Heart right ventricle (tissue), 16 donors: ENCODE measurements at regions not wholly inside any gene's neighbourhood (a gene's known extent, or its start where the extent isn't known, plus 50 kb on each side); places are given as distances from the start of the nearest gene placed in this dataset.

ENCODE experiments used
- ATAC-seq, 8 donors: fragments of 200-7000 bp; cut with Tn5 transposase; one replicate each; pipeline ENCODE4 v1.9.1; 2020; ENCODE audit warnings: mild to moderate bottlenecking in 8 of 8, moderate library complexity in 8 of 8, moderate number of reproducible peaks in 1 of 8
- DNase-seq, 2 donors: peaks; one replicate each; pipeline ENCODE4 v3.0.0-alpha.2; 2020
- H3K27ac ChIP-seq, 10 donors: fragments of 200-600 bp; sonication (generic) in 2 of 10; one replicate each; pipeline versions ENCODE4 v1.5.0 to v1.8.0; 2020 to 2022; ENCODE audit warnings: mild to moderate bottlenecking in 3 of 10
- H3K27me3 ChIP-seq, 7 donors: fragments of 200-600 bp; one replicate each; pipeline ENCODE4 v1.8.0; 2021 to 2022; ENCODE audit warnings: mild to moderate bottlenecking in 2 of 7
- H3K36me3 ChIP-seq, 9 donors: fragments of 200-600 bp; sonication (generic) in 1 of 9; one replicate each; pipeline versions ENCODE4 v1.5.0 to v1.8.0; 2020 to 2022; ENCODE audit warnings: mild to moderate bottlenecking in 2 of 9
- H3K4me1 ChIP-seq, 9 donors: fragments of 200-600 bp; sonication (generic) in 1 of 9; one replicate each; pipeline versions ENCODE4 v1.5.0 to v1.8.0; 2020 to 2022; ENCODE audit warnings: mild to moderate bottlenecking in 4 of 9
- H3K4me3 ChIP-seq, 10 donors: fragments of 200-600 bp; sonication (generic) in 2 of 10; one replicate each; pipeline versions ENCODE4 v1.5.0 to v1.8.0; 2020 to 2022; ENCODE audit warnings: mild to moderate bottlenecking in 7 of 10, moderate library complexity in 2 of 10
- H3K9me3 ChIP-seq, 11 donors: fragments of 200-600 bp in 10 of 11; sonication (generic) in 2 of 11; one replicate each; pipeline versions ENCODE4 v1.5.0 to v1.8.0; 2013 to 2022; ENCODE audit warnings: mild to moderate bottlenecking in 2 of 11, control low read depth in 1 of 11, moderate library complexity in 1 of 11
- WGBS, 2 donors: extraction: QIAGEN DNeasy Blood & Tissue Kit; methylation state at CpG; one replicate each; pipeline ENCODE4 v1.1.7; 2013; ENCODE audit warnings: inconsistent platforms in 1 of 2; 5-methylcytosine and 5-hydroxymethylcytosine counted together
- intact Hi-C, 10 donors: fragments of 100-400 bp; cut with DNase I; formaldehyde crosslinking; loops; one replicate each; pipeline versions ENCODE4 v1.11.1 to v1.14.2; 2022
- TF ChIP-seq, protein P1 (sequence below), 9 donors: fragments of 200-600 bp; sonication (generic) in 2 of 9; IDR thresholded peaks; one replicate each; pipeline versions ENCODE4 v1.5.0 to v1.8.0; 2021 to 2022; ENCODE audit warnings: antibody characterized with exemption in 9 of 9, mild to moderate bottlenecking in 5 of 9, moderate library complexity in 1 of 9
- donor health status: Arrhythmogenic right ventricular cardiomyopathy.
- donor health status: ischemic (EF 13 %, LVEDD 7.1; RV severe dilation, severe dysfunction).
- donor health status: healthy with polysubstance abuse.
- donor health status: DM: no; HTN: yes; CAD: no.
- donor health status: DM: no; HTN: no; CAD: no.
- donor health status: ischemic (EF 25% LVEDD 6.9; RV normal size, moderate dysfunction).
- donor health status: ischemic (EF 25% LVEDD 5.7; RV mildly dilated, moderate dysfunction).
- donor health status: healthy.
- donor health status: DM: yes; HTN: yes; CAD: no.
- donor health status: Ischemic cardiomyopathy.
- donor health status: ischemic (EF 35%, LVEDD 5.7; RV mildly dilated, moderate dysfunction).
- donor health status: nonischemic (EF 11% LVEDD 7.7; RV severe dilation, severe dysfunction).
- donor health status: DM: yes; HTN: yes; CAD: no.
- donor health status: PGD.
- donor health status: ischemic (EF 29% LVEDD 5.4; RV normal size, mild dysfunction).
- donor health status: nonischemic (EF 23%, LVEDD 6.1; RV moderate dilation, normal function).

- no peak for ATAC-seq
- H3K27ac ChIP-seq = no peak overlapping the region
- no peak overlapping the region for H3K4me3 ChIP-seq
- WGBS, 2 donors = 71 to 75% methylated on average over 3 of the region's 3 CpGs
- TF ChIP-seq, protein P1, sequence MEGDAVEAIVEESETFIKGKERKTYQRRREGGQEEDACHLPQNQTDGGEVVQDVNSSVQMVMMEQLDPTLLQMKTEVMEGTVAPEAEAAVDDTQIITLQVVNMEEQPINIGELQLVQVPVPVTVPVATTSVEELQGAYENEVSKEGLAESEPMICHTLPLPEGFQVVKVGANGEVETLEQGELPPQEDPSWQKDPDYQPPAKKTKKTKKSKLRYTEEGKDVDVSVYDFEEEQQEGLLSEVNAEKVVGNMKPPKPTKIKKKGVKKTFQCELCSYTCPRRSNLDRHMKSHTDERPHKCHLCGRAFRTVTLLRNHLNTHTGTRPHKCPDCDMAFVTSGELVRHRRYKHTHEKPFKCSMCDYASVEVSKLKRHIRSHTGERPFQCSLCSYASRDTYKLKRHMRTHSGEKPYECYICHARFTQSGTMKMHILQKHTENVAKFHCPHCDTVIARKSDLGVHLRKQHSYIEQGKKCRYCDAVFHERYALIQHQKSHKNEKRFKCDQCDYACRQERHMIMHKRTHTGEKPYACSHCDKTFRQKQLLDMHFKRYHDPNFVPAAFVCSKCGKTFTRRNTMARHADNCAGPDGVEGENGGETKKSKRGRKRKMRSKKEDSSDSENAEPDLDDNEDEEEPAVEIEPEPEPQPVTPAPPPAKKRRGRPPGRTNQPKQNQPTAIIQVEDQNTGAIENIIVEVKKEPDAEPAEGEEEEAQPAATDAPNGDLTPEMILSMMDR (IDR thresholded peaks at IDR 0.05) = no peak
- intact Hi-C loops = no loop called here
- peaks cover 0 to 11% (median 0%) of the 10 kb centered on the region in 7 donors for H3K27me3 ChIP-seq
- peaks cover 0 to 15% (median 0%) of the 10 kb centered on the region in 11 donors for H3K9me3 ChIP-seq
- H3K4me1 ChIP-seq = no peaks in the 10 kb centered on the region
- DNase-seq = no peak
- no peaks in the 10 kb centered on the region for H3K36me3 ChIP-seq
Observed at GRCh38 chr11:116390963-116391362, 381.8 kb downstream of the BUD13 start.

DNA sequence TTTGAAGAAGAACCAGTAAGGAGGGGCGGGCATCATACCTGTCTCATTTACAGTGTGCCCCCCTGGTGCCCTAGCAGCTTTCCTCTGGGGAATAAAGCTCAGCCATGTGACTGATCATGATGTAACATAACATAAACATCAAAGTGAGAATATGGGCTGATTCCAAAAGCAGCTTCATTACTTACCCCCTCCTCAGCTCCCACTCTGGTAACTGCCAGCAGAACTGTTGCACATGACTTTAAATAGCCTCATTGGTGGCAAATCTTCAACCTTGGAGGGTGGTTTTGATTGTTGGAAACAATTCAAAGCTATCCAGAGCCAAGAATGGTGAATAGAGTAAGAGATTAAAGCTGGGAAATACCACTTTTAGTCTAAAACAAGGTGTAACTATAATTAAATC is 384.6 kb downstream of the BUD13 start:
- ATAC-seq (no peak), DNase-seq (no peak)
- no peaks in the 10 kb centered on the region for H3K4me1 ChIP-seq
- H3K9me3 ChIP-seq = peaks cover 0 to 5% (median 0%) of the 10 kb centered on the region in 11 donors
- intact Hi-C loops = no loop called here
- no peaks in the 10 kb centered on the region for H3K36me3 ChIP-seq
- H3K27ac ChIP-seq = no peak overlapping the region
- no peak overlapping the region for H3K4me3 ChIP-seq
- peaks cover 0 to 21% (median 0%) of the 10 kb centered on the region in 7 donors for H3K27me3 ChIP-seq
- TF ChIP-seq, protein P1 (IDR thresholded peaks at IDR 0.05) = no peak
- WGBS, 2 donors = 86 to 100% methylated on average over 1 of the region's 1 CpG

DNA sequence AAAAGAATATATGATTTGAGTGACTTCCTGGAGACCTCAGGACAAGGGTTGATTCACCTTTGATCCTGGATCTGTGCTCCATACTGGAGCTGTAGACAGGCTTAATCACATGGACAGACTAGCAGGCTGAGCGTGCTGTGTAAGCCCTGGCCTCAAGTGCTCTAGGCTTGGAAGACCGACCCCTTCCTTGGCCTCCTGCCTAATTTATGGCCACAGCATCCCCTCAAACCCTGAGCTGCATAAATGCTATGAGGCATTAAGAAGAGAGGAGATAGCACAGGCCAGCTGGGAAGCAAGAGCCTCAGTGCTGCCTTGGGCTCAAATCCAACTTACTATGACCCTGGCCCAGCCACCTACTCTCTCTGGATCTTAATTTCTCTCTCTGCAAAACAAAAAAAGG is 385.1 kb downstream of the BUD13 start:
- intact Hi-C loops = no loop called here
- TF ChIP-seq, protein P1 (IDR thresholded peaks at IDR 0.05) = no peak
- Histone ChIP-seq H3K36me3 (no peaks in the 10 kb centered on the region), H3K4me1 (no peaks in the 10 kb centered on the region), H3K9me3 (no peaks in the 10 kb centered on the region), H3K27ac (no peak overlapping the region), H3K27me3 (peaks cover 0 to 22% (median 0%) of the 10 kb centered on the region in 7 donors), H3K4me3 (no peak overlapping the region)
- 29 to 46% methylated on average over 2 of the region's 2 CpGs for WGBS, 2 donors
- DNase-seq = no peak
- ATAC-seq = no peak

DNA sequence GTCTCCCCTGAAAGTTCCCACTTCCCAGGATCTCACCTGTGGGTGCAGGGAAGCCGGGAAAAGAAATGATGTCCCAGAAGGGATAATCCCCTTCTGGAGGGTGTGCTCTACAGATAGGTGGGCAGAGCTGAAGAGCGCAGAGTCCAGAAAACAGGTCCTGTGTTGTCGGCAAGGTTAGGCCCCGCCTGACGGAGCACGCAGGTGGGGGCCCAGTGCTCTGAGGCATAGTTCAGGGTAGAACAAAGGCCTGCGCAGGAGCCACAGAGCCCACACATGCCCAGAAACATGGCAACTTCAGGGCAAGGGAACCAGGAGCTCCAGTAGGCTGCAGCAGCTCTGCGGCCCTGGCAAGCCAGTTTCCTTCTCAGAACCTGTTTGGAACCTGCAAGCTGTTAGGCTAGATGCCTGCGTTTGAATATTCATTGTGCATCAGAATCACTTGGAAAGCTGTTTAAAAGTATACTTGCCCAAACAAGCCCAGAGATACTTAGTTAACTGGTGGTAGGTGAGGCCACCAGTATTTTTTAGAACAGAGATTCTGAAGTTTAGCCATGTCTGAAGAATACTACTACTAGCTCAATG is 386.6 kb downstream of the BUD13 start:
- DNase-seq (no peak), ATAC-seq (no peak)
- no peak overlapping the region for H3K27ac ChIP-seq
- TF ChIP-seq, protein P1 (IDR thresholded peaks at IDR 0.05) = no peak
- 93 to 96% methylated on average over 9 of the region's 9 CpGs for WGBS, 2 donors
- intact Hi-C loops = no loop called here
- peaks cover 0 to 18% (median 0%) of the 10 kb centered on the region in 7 donors for H3K27me3 ChIP-seq
- no peaks in the 10 kb centered on the region for H3K4me1 ChIP-seq
- no peaks in the 10 kb centered on the region for H3K36me3 ChIP-seq
- H3K9me3 ChIP-seq = no peaks in the 10 kb centered on the region
- H3K4me3 ChIP-seq = no peak overlapping the region
